GM21723 (cell line): ENCODE measurements at regions not wholly inside any gene's neighbourhood (a gene's known extent, or its start where the extent isn't known, plus 50 kb on each side); places are given as distances from the start of the nearest gene placed in this dataset.

Experiments used
- ATAC-seq: cut with Tn5 transposase; IDR thresholded peaks from one replicate; pipeline ENCODE4 v1.9.1; 2021; ENCODE audit warnings: mild to moderate bottlenecking, moderate library complexity; ENCODE audit not compliant: unreplicated experiment

- no peak for ATAC-seq
These were observed 203.8 kb upstream of the SYT4 start for GRCh38 chr18:43481069-43481468.

- no peak for ATAC-seq
These were observed 204.8 kb upstream of the SYT4 start for GRCh38 chr18:43482136-43482535.

GRCh38 chr18:43482600-43482999 lies 205.3 kb upstream of the SYT4 start:
- ATAC-seq = no peak

- ATAC-seq = no peak
These were observed 207.4 kb upstream of the SYT4 start for GRCh38 chr18:43484710-43485109.

GRCh38 chr18:43485545-43485963 lies 208.3 kb upstream of the SYT4 start:
- no peak for ATAC-seq

GRCh38 chr18:43486462-43486861 lies 209.2 kb upstream of the SYT4 start:
- ATAC-seq = no peak

GRCh38 chr18:43501099-43501498 lies 223.8 kb upstream of the SYT4 start:
- ATAC-seq = no peak

GRCh38 chr18:43506935-43507334 lies 229.6 kb upstream of the SYT4 start:
- ATAC-seq = no peak

- no peak for ATAC-seq
These were observed 230.7 kb upstream of the SYT4 start for GRCh38 chr18:43507842-43508481.

GRCh38 chr18:43514747-43515146 lies 237.5 kb upstream of the SYT4 start:
- no peak for ATAC-seq

- no peak for ATAC-seq
These were observed 238.2 kb upstream of the SYT4 start for GRCh38 chr18:43515481-43515880.

- no peak for ATAC-seq
These were observed 247.0 kb upstream of the SYT4 start for GRCh38 chr18:43524260-43524659.

GRCh38 chr18:43525169-43525568 lies 247.9 kb upstream of the SYT4 start:
- ATAC-seq = no peak

GRCh38 chr18:43526426-43527145 lies 249.3 kb upstream of the SYT4 start:
- no peak for ATAC-seq

- no peak for ATAC-seq
These were observed 254.1 kb upstream of the SYT4 start for GRCh38 chr18:43531438-43531837.

- no peak for ATAC-seq
These were observed 256.1 kb upstream of the SYT4 start for GRCh38 chr18:43533371-43533770.

- no peak for ATAC-seq
These were observed 257.2 kb upstream of the SYT4 start for GRCh38 chr18:43534511-43534910.

- no peak for ATAC-seq
These were observed 262.6 kb upstream of the SYT4 start for GRCh38 chr18:43539862-43540261.

- ATAC-seq = no peak
These were observed 264.7 kb upstream of the SYT4 start for GRCh38 chr18:43542016-43542415.

- no peak for ATAC-seq
These were observed 265.9 kb upstream of the SYT4 start for GRCh38 chr18:43543236-43543635.

GRCh38 chr18:43547456-43547855 lies 270.2 kb upstream of the SYT4 start:
- no peak for ATAC-seq

- ATAC-seq = no peak
These were observed 282.2 kb upstream of the SYT4 start for GRCh38 chr18:43559507-43559906.

- peak; percentile 67 for ATAC-seq
These were observed 286.5 kb upstream of the SYT4 start for GRCh38 chr18:43563780-43564179.
